AG04450 (cell line): ENCODE measurements at regions not wholly inside any gene's neighbourhood (a gene's known extent, or its start where the extent isn't known, plus 50 kb on each side); places are given as distances from the start of the nearest gene placed in this dataset.

Experiments
- CTCF ChIA-PET: fragments of 300-600, 350-600 bp; formaldehyde crosslinking; extraction: SDS; loops from one replicate; lab custom pipeline; 2022; ENCODE audit warnings: antibody characterized with exemption, inconsistent platforms; lab: Charles Lee
- POLR2A ChIA-PET: fragments of 350-600 bp; formaldehyde crosslinking; extraction: SDS; loops from one replicate; lab custom pipeline; 2021; ENCODE audit warnings: antibody characterized with exemption, inconsistent platforms; lab: Yijun Ruan, JAX
- DNase-seq: peaks from one replicate; pipeline ENCODE4 v3.0.0-alpha.2; 2011; ENCODE audit warnings: low read depth, low spot score
- H3K27ac ChIP-seq: one replicate; pipeline ENCODE4 v1.5.1; 2012; ENCODE audit warnings: low read depth, low read length, control low read depth
- H3K27me3 ChIP-seq: one replicate; pipeline ENCODE4 v1.6.0; 2012; ENCODE audit warnings: low read length; ENCODE audit not compliant: control insufficient read depth, insufficient read depth
- H3K4me3 ChIP-seq: 2 replicates; pipeline ENCODE4 v1.5.1; 2011; ENCODE audit warnings: mild to moderate bottlenecking, low read depth, low read length, control low read depth
- H3K9me3 ChIP-seq: 2 replicates; pipeline ENCODE4 v1.5.1; 2012; ENCODE audit warnings: low read length; ENCODE audit not compliant: control insufficient read depth, insufficient read depth
- TF ChIP-seq, protein P1 (sequence below): IDR thresholded peaks from 2 replicates; pipeline ENCODE4 v1.5.1; 2011; ENCODE audit warnings: low read depth, low read length, control low read depth, inconsistent platforms

DNA sequence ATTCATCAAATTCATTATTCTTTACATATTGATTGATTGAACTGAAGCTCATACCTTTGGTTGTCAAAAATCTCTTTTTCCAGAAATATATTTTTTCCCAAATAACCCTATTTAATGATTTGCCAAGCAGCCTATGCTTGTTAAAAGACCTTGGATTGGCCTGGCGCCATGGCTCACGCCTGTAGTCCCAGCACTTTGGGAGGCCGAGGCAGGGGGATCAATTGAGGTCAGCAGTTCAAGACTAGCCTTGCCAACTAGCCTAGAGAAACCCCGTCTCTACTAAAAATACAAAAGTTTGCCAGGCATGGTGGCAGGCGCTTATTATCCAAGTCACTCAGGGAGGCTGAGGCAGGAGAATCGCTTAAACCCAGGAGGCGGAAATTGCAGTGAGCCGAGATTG lies 165.1 kb upstream of the MGAT4C start:
- Histone ChIP-seq H3K27ac (no peak overlapping the region), H3K27me3 (no peaks in the 10 kb centered on the region), H3K9me3 (no peaks in the 10 kb centered on the region), H3K4me3 (no peak overlapping the region)
- ChIA-PET POLR2A (no interaction called here), CTCF (no interaction called here)
- no peak for DNase-seq
- TF ChIP-seq, protein P1, sequence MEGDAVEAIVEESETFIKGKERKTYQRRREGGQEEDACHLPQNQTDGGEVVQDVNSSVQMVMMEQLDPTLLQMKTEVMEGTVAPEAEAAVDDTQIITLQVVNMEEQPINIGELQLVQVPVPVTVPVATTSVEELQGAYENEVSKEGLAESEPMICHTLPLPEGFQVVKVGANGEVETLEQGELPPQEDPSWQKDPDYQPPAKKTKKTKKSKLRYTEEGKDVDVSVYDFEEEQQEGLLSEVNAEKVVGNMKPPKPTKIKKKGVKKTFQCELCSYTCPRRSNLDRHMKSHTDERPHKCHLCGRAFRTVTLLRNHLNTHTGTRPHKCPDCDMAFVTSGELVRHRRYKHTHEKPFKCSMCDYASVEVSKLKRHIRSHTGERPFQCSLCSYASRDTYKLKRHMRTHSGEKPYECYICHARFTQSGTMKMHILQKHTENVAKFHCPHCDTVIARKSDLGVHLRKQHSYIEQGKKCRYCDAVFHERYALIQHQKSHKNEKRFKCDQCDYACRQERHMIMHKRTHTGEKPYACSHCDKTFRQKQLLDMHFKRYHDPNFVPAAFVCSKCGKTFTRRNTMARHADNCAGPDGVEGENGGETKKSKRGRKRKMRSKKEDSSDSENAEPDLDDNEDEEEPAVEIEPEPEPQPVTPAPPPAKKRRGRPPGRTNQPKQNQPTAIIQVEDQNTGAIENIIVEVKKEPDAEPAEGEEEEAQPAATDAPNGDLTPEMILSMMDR = no peak

DNA sequence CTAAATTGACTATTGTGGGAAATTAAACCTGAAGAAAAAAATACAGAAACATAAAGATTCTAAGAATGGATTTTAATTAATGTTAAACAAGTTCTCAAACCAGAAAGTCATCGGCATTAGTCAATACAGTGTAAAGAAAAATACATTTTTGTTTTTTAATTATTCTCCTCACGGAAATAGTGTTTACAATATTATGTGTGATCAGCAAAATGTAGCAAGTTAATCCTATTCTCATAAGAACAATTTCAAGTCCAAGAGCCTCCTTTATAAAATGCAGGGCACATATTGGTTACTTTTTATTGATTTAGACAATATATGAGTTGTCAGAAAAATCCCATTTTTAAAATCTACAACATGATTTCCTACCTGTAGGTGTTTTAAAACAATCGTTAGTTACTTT lies 158.0 kb upstream of the MGAT4C start:
- POLR2A ChIA-PET = no interaction called here
- CTCF ChIA-PET = no interaction called here
- no peaks in the 10 kb centered on the region for H3K27me3 ChIP-seq
- TF ChIP-seq, protein P1 = no peak
- DNase-seq = no peak
- H3K27ac ChIP-seq = no peak overlapping the region
- H3K4me3 ChIP-seq = no peak overlapping the region
- H3K9me3 ChIP-seq = peaks cover 3% of the 10 kb centered on the region; the same call in 1 of the 2 replicates

DNA sequence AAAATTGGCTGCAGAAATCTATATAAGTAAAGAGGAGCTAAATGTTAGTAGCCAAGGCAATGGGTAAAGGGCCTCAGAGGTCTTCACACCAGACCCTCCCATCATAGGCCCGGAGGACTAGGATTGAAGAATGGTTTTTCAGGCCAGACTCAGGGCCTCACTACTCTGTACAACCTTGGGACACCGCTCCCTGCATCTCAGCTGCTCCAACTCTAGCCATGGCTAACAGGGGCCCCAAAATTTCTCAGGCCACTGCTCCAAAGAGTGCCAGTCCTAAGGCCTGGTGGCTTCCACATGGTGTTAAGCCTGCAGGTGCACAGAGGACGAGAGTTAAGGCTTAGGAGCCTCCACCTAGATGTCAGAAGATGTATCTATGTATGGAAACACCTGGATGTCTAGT lies 155.5 kb upstream of the MGAT4C start:
- H3K4me3 ChIP-seq = no peak overlapping the region
- DNase-seq = no peak
- H3K9me3 ChIP-seq = peaks cover 3% of the 10 kb centered on the region; the same call in 1 of the 2 replicates
- H3K27ac ChIP-seq = no peak overlapping the region
- TF ChIP-seq, protein P1 = no peak
- H3K27me3 ChIP-seq = no peaks in the 10 kb centered on the region
- CTCF ChIA-PET = no interaction called here
- POLR2A ChIA-PET = no interaction called here

DNA sequence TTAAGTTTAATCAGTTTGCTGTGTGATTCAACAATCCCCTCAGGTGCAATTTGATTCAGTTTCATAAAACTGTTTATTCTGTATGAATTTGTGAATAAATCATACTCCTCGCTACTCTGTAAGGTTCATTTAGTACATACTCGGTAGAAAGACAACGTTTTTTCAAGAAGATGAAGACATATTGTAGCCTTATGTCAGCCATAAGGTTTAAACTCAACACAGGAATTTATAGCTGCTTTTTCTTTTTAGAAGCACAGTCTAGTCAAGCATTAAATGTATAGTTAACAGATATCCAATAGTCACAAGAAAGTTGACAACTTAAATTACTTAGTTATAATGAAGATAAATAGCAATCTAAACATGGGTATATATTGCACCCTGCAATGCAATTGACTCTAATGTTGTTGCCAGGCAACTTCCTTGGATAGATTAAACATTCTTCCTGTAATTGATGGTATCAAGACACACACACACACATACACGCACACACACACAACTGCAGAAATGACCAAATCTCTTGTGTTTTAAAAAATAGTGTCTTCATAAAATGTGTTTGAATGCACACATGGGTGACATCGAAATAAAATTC lies 151.5 kb upstream of the MGAT4C start:
- CTCF ChIA-PET = no interaction called here
- TF ChIP-seq, protein P1 = no peak
- H3K4me3 ChIP-seq = no peak overlapping the region
- no peak for DNase-seq
- H3K27ac ChIP-seq = no peak overlapping the region
- peaks cover 3% of the 10 kb centered on the region; the same call in 1 of the 2 replicates for H3K9me3 ChIP-seq
- H3K27me3 ChIP-seq = no peaks in the 10 kb centered on the region
- POLR2A ChIA-PET = no interaction called here

DNA sequence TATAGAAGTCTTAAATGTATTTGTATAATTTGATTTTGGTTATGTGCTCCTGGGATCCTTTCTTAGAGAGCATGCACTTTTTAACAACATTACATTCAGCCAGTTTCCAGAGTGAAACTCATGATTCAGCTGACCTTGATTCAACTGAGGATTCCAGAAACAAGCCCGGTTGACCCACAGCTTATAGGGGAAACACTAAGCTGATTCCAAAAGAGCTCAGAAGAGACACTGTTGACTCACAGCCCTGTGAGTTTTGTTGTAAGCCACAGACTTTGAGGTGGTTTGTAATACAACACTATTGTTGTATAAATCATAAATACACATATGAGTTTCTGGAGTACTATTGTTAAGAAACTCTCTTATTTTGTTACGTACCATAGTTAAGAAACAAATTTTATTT lies 133.8 kb upstream of the MGAT4C start:
- Histone ChIP-seq H3K27ac (no peak overlapping the region), H3K9me3 (no peaks in the 10 kb centered on the region), H3K27me3 (no peaks in the 10 kb centered on the region), H3K4me3 (no peak overlapping the region)
- ChIA-PET CTCF (interaction anchor here (1.4 kb wide), 1 partner anchor 524 kb away, joined by 3 read pairs; no protein-coding TSS in a partner anchor), POLR2A (no interaction called here)
- TF ChIP-seq, protein P1 = no peak
- peak; percentile 6 for DNase-seq
